SK-N-SH treated with all-trans-retinoic acid at 6 μM for 48 hours (cell line): ENCODE measurements at regions not wholly inside any gene's neighbourhood (a gene's known extent, or its start where the extent isn't known, plus 50 kb on each side); places are given as distances from the start of the nearest gene placed in this dataset.

Experiments
- ARNTL ChIP-seq: fragments of 450-650 bp; formaldehyde crosslinking; IDR thresholded peaks from 2 replicates; pipeline ENCODE4 v1.5.0; 2020; ENCODE audit warnings: low read depth, mild to moderate bottlenecking, moderate library complexity, borderline replicate concordance
- BACH2 ChIP-seq: fragments of 250-450 bp; sonication (Bioruptor Pico); IDR thresholded peaks from 2 replicates; pipeline ENCODE4 v1.9.0; 2021; ENCODE audit warnings: mild to moderate bottlenecking, borderline replicate concordance
- CREB5 ChIP-seq: fragments of 250-450 bp; sonication (Bioruptor Pico); IDR thresholded peaks from 2 replicates; pipeline ENCODE4 v1.5.1; 2020; ENCODE audit warnings: low read depth, mild to moderate bottlenecking, moderate library complexity
- CSDC2 ChIP-seq: fragments of 250-450 bp; sonication (Bioruptor Pico); IDR thresholded peaks from 2 replicates; pipeline ENCODE4 v1.5.0; 2020; ENCODE audit warnings: mild to moderate bottlenecking, moderate library complexity
- GLIS3 ChIP-seq: fragments of 250-450 bp; sonication (Bioruptor Pico); IDR thresholded peaks from 2 replicates; pipeline ENCODE4 v1.5.0; 2020; ENCODE audit warnings: mild to moderate bottlenecking, moderate library complexity
- ISL1 ChIP-seq: fragments of 250-450 bp; sonication (Bioruptor Pico); IDR thresholded peaks from 2 replicates; pipeline ENCODE4 v2.1.2; 2022; ENCODE audit warnings: mild to moderate bottlenecking, moderate library complexity
- RARB ChIP-seq: fragments of 250-450 bp; sonication (Bioruptor Pico); IDR thresholded peaks from 2 replicates; pipeline ENCODE4 v1.8.0; 2021; ENCODE audit warnings: mild to moderate bottlenecking, moderate library complexity
- TCF4 ChIP-seq: fragments of 250-450 bp; sonication (Bioruptor Pico); IDR thresholded peaks from 2 replicates; pipeline ENCODE4 v1.8.0; 2021; ENCODE audit warnings: mild to moderate bottlenecking, moderate library complexity, borderline replicate concordance
- TOX ChIP-seq: fragments of 250-450 bp; sonication (Bioruptor Pico); IDR thresholded peaks from 2 replicates; pipeline ENCODE4 v1.8.0; 2021; ENCODE audit warnings: mild to moderate bottlenecking, moderate library complexity, borderline replicate concordance
- TSHZ2 ChIP-seq: fragments of 250-450 bp; sonication (Bioruptor Pico); IDR thresholded peaks from 2 replicates; pipeline ENCODE4 v1.5.0; 2020; ENCODE audit warnings: mild to moderate bottlenecking, moderate library complexity
- ZFP3 ChIP-seq: fragments of 250-450 bp; sonication (Bioruptor Pico); IDR thresholded peaks from 2 replicates; pipeline ENCODE4 v1.5.0; 2020; ENCODE audit warnings: mild to moderate bottlenecking, moderate library complexity
- ZFP30 ChIP-seq: fragments of 450-650 bp; formaldehyde crosslinking; IDR thresholded peaks from 2 replicates; pipeline ENCODE4 v1.5.0; 2022; ENCODE audit warnings: mild to moderate bottlenecking, moderate library complexity
- ZNF565 ChIP-seq: fragments of 450-650 bp; formaldehyde crosslinking; conservative IDR thresholded peaks from 2 replicates; pipeline ENCODE4 v1.5.0; 2020; ENCODE audit warnings: low read depth, mild to moderate bottlenecking, moderate library complexity

- TF ChIP-seq RARB (CRISPR knock-in tag) (no peak), TOX (CRISPR knock-in tag) (no peak), TSHZ2 (CRISPR knock-in tag) (no peak), CREB5 (CRISPR knock-in tag) (no peak), GLIS3 (CRISPR knock-in tag) (no peak), ISL1 (CRISPR knock-in tag) (no peak), ZFP30 (CRISPR knock-in tag) (no peak), CSDC2 (no peak), ARNTL (CRISPR knock-in tag) (no peak), TCF4 (no peak), BACH2 (CRISPR knock-in tag) (no peak), ZNF565 (no peak), ZFP3 (CRISPR knock-in tag) (no peak)
Measured at GRCh38 chr2:40546439-40547191, 94.7 kb upstream of the SLC8A1 start.
